ENCODE measurements at regions not wholly inside any gene's neighbourhood (a gene's known extent, or its start where the extent isn't known, plus 50 kb on each side); places are given as distances from the start of the nearest gene placed in this dataset.

GRCh38 chr6:121897337-121897760 lies 461.9 kb downstream of the GJA1 start:
- TF ChIP-seq MYC (IDR thresholded peaks at IDR 0.05; ENCODE audit: borderline replicate concordance, low read length) (no peak), REST (IDR thresholded peaks at IDR 0.05) (no peak), CTCF (IDR thresholded peaks at IDR 0.05) (no peak), CEBPB (IDR thresholded peaks at IDR 0.05) (no peak), ELK1 (IDR thresholded peaks at IDR 0.05; ENCODE audit: low read depth, low read length) (no peak), EHMT2 (IDR thresholded peaks at IDR 0.05; ENCODE audit: low read depth) (no peak), EP300 (IDR thresholded peaks at IDR 0.05) (no peak), PHF8 (IDR thresholded peaks at IDR 0.05; ENCODE audit: borderline replicate concordance, low read depth) (no peak), POLR2A (IDR thresholded peaks at IDR 0.05; ENCODE audit: low read length) (no peak), RAD21 (conservative IDR thresholded peaks at IDR 0.05 in 1 of 2, IDR thresholded peaks at IDR 0.05 in 1 of 2) (no peak), RFX5 (IDR thresholded peaks at IDR 0.05) (no peak), MAZ (IDR thresholded peaks at IDR 0.05; ENCODE audit: borderline replicate concordance, low read depth, low read length) (no peak)
- TF ChIP-seq, protein P1, sequence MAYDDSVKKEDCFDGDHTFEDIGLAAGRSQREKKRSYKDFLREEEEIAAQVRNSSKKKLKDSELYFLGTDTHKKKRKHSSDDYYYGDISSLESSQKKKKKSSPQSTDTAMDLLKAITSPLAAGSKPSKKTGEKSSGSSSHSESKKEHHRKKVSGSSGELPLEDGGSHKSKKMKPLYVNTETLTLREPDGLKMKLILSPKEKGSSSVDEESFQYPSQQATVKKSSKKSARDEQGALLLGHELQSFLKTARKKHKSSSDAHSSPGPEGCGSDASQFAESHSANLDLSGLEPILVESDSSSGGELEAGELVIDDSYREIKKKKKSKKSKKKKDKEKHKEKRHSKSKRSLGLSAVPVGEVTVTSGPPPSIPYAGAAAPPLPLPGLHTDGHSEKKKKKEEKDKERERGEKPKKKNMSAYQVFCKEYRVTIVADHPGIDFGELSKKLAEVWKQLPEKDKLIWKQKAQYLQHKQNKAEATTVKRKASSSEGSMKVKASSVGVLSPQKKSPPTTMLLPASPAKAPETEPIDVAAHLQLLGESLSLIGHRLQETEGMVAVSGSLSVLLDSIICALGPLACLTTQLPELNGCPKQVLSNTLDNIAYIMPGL (CRISPR knock-in tag; IDR thresholded peaks at IDR 0.05; ENCODE audit: borderline replicate concordance): no peak
- TF ChIP-seq, protein P2, sequence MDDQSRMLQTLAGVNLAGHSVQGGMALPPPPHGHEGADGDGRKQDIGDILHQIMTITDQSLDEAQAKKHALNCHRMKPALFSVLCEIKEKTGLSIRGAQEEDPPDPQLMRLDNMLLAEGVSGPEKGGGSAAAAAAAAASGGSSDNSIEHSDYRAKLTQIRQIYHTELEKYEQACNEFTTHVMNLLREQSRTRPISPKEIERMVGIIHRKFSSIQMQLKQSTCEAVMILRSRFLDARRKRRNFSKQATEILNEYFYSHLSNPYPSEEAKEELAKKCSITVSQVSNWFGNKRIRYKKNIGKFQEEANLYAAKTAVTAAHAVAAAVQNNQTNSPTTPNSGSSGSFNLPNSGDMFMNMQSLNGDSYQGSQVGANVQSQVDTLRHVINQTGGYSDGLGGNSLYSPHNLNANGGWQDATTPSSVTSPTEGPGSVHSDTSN (IDR thresholded peaks at IDR 0.05): no peak

All from A549 (cell line).